PC-9 (cell line): ENCODE measurements at regions not wholly inside any gene's neighbourhood (a gene's known extent, or its start where the extent isn't known, plus 50 kb on each side); places are given as distances from the start of the nearest gene placed in this dataset.

Source experiments
- BruUV-seq: library from RNA; stranded (reverse); fragments of 400-500 nt; replicated peaks from 2 replicates; lab custom pipeline; 2021; lab: Mats Ljungman, UMichigan
- CTCF ChIA-PET: fragments of 300-600 bp; sonication (Branson Sonifier 250); formaldehyde crosslinking; loops from one replicate; lab custom pipeline; 2022; ENCODE audit warnings: antibody characterized with exemption; lab: Charles Lee
- POLR2A ChIA-PET: fragments of 300-600 bp; sonication (Branson Sonifier 250); formaldehyde crosslinking; loops from one replicate; lab custom pipeline; 2022; ENCODE audit warnings: antibody characterized with exemption; ENCODE audit not compliant: unreplicated experiment; lab: Charles Lee
- DNase-seq, 2 experiments: peaks; one replicate each; pipeline versions ENCODE4 v3.0.0 to v3.0.0-alpha.2; 2015 to 2022; ENCODE audit warnings: mixed read lengths in 1 of 2
- H2AFZ ChIP-seq: fragments of 200-600 bp; sonication (generic); 2 replicates; pipeline ENCODE4 v1.8.1; 2017; ENCODE audit warnings: antibody characterized with exemption
- H3F3A ChIP-seq: fragments of 200-600 bp; sonication (generic); 2 replicates; pipeline ENCODE4 v1.8.1; 2017; ENCODE audit warnings: antibody characterized with exemption, mild to moderate bottlenecking, low read depth; ENCODE audit not compliant: insufficient read depth
- H3K27ac ChIP-seq: fragments of 200-600 bp; sonication (generic); 2 replicates; pipeline ENCODE4 v1.6.1; 2016; ENCODE audit warnings: mixed run types
- H3K27me3 ChIP-seq: fragments of 200-600 bp; sonication (generic); 2 replicates; pipeline ENCODE4 v1.6.1; 2016; ENCODE audit warnings: low read depth, mixed run types; ENCODE audit not compliant: insufficient read depth
- H3K36me3 ChIP-seq: fragments of 200-600 bp; sonication (generic); 2 replicates; pipeline ENCODE4 v1.6.1; 2016; ENCODE audit warnings: low read depth, mixed run types
- H3K4me1 ChIP-seq: fragments of 200-600 bp; sonication (generic); replicated peaks from 2 replicates; pipeline ENCODE4 v1.6.1; 2016; ENCODE audit warnings: mixed run types; ENCODE audit not compliant: insufficient read depth
- H3K4me2 ChIP-seq: fragments of 200-600 bp; sonication (generic); 2 replicates; pipeline ENCODE4 v1.6.1; 2017; ENCODE audit warnings: mixed run types
- H3K4me3 ChIP-seq: fragments of 200-600 bp; sonication (generic); 2 replicates; pipeline ENCODE4 v1.6.1; 2016; ENCODE audit warnings: mixed run types
- H3K79me2 ChIP-seq: fragments of 200-600 bp; sonication (generic); 2 replicates; pipeline ENCODE4 v1.6.1; 2017; ENCODE audit warnings: low read depth, mixed run types
- H3K9me2 ChIP-seq: fragments of 200-600 bp; sonication (generic); 2 replicates; pipeline ENCODE4 v1.8.1; 2017; ENCODE audit warnings: mild to moderate bottlenecking; ENCODE audit not compliant: insufficient read depth
- H3K9me3 ChIP-seq: fragments of 200-600 bp; sonication (generic); 2 replicates; pipeline ENCODE4 v1.8.1; 2016; ENCODE audit warnings: low read depth; ENCODE audit not compliant: insufficient read depth
- H4K20me1 ChIP-seq: fragments of 200-600 bp; sonication (generic); 2 replicates; pipeline ENCODE4 v1.8.1; 2017; ENCODE audit not compliant: insufficient read depth
- EZH2 ChIP-seq: fragments of 200-600 bp; sonication (generic); IDR thresholded peaks from 2 replicates; pipeline ENCODE4 v1.8.0; 2017; ENCODE audit warnings: antibody characterized with exemption, low read depth
- intact Hi-C: fragments of 100-400 bp; cut with micrococcal nuclease; formaldehyde crosslinking; loops from one replicate; pipeline ENCODE4 v1.10.0; 2022; ENCODE audit not compliant: unreplicated experiment
- TF ChIP-seq, protein P1 (sequence below): fragments of 200-600 bp; sonication (generic); conservative IDR thresholded peaks from 2 replicates; pipeline ENCODE4 v1.6.1; 2017; ENCODE audit warnings: mixed run types, antibody characterized with exemption, mild to moderate bottlenecking, moderate library complexity

DNA sequence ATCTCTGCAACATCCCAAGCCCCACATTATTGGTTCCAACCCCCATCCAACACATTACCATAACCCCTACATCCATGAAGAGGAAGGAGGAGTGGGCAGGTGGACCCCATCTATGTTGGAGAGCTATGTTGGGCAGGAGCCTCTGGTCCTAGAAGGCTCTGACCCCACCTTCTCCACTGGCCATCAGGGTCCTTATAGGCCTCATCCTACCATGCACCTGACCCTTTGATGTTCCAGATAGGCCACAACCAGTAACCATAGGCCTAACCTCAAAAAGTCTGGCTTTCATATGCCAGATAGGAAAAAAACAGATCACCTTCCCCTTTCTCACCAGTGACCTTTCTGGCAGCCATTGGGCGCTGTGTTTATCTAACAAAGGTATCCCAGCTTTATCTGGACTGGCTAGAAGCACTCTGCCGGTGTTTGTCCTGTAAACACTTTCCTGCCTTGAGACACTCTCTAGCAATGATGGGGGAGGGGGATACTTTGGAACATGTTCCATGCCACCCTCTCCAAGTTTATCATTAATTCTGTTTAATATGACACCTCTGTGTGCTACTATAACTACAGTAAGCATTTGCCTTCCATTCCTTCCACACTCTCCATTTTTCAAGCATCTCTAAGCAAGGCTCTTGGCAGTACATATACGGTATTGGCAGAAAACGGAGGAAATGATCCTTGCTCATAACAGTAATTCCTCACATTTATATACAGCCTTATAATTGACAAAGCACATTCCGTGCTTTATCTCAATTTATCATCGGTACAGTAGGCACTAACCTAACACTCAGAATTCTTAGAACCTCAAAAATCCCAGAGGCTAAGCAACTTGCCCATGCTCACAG is 377.1 kb downstream of the VPS13C start:
- Histone ChIP-seq H3F3A (no peaks in the 10 kb centered on the region), H2AFZ (no peak overlapping the region), H3K27ac (no peak overlapping the region), H3K4me3 (no peak overlapping the region), H3K36me3 (no peaks in the 10 kb centered on the region), H3K9me3 (no peaks in the 10 kb centered on the region), H3K9me2 (no peaks in the 10 kb centered on the region), H3K4me2 (no peak overlapping the region), H3K79me2 (no peaks in the 10 kb centered on the region), H4K20me1 (no peaks in the 10 kb centered on the region), H3K4me1 (no peaks in the 10 kb centered on the region), H3K27me3 (peaks cover 43% of the 10 kb centered on the region; the same call in 1 of the 2 replicates)
- POLR2A ChIA-PET: no interaction called here
- intact Hi-C loops: no loop called here
- no peak for DNase-seq
- TF ChIP-seq EZH2: no peak
- TF ChIP-seq, protein P1, sequence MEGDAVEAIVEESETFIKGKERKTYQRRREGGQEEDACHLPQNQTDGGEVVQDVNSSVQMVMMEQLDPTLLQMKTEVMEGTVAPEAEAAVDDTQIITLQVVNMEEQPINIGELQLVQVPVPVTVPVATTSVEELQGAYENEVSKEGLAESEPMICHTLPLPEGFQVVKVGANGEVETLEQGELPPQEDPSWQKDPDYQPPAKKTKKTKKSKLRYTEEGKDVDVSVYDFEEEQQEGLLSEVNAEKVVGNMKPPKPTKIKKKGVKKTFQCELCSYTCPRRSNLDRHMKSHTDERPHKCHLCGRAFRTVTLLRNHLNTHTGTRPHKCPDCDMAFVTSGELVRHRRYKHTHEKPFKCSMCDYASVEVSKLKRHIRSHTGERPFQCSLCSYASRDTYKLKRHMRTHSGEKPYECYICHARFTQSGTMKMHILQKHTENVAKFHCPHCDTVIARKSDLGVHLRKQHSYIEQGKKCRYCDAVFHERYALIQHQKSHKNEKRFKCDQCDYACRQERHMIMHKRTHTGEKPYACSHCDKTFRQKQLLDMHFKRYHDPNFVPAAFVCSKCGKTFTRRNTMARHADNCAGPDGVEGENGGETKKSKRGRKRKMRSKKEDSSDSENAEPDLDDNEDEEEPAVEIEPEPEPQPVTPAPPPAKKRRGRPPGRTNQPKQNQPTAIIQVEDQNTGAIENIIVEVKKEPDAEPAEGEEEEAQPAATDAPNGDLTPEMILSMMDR: no peak
- CTCF ChIA-PET: no interaction called here
- no TSS peak for BruUV-seq

DNA sequence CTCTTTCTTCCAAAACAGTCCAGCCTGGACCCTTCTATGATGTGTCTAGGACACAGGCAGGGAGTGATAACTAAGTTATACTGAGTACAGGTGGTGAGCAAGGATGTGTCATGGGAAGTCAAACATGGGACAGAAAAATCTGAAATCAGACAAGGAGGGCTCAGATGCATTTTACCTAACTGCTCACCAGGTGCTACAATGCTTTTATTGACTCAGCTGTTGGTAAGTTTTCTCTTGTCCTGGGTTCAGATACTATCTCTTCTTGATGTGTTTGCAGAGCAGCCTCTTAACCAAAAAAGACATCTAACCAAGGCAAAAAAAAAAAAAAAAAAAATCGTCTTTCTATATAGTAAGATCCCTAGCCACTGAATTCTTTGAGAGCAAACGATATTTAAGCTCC is 378.6 kb downstream of the VPS13C start:
- Histone ChIP-seq H3K27ac (no peak overlapping the region), H3K4me2 (no peak overlapping the region)
- intact Hi-C loops: no loop called here

DNA sequence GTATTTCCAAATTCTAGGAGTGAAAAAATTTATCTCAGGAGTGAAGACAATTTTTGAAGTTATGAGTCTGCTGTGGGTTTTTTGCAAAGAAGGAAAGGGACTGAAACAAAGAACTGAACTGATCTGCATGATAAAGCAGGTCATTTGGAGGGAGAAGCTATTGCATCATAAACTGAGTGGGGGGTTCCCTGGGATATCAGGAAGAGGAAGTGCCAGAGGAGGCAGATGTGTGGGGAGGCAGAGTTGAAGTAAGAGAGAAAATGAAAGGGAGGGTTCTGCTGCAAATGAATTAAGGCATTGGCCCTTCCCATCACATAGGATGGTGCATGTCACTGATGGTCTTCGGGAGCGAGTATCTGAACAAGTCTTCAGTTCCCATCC is 379.2 kb downstream of the VPS13C start:
- no peak overlapping the region for H3K27ac ChIP-seq
- TF ChIP-seq EZH2: no peak
- TF ChIP-seq, protein P1: no peak
- H3K4me2 ChIP-seq: no peak overlapping the region
- no TSS peak for BruUV-seq
- no peak for DNase-seq
- intact Hi-C loops: no loop called here
- ChIA-PET CTCF (no interaction called here), POLR2A (no interaction called here)
- H3K79me2 ChIP-seq: no peaks in the 10 kb centered on the region
- H3K4me1 ChIP-seq: no peaks in the 10 kb centered on the region
- peaks cover 30% of the 10 kb centered on the region; the same call in 1 of the 2 replicates for H3K27me3 ChIP-seq
- H3F3A ChIP-seq: no peaks in the 10 kb centered on the region
- no peaks in the 10 kb centered on the region for H4K20me1 ChIP-seq
- H3K9me3 ChIP-seq: no peaks in the 10 kb centered on the region
- H3K9me2 ChIP-seq: no peaks in the 10 kb centered on the region
- no peak overlapping the region for H3K4me3 ChIP-seq
- no peaks in the 10 kb centered on the region for H3K36me3 ChIP-seq
- H2AFZ ChIP-seq: no peak overlapping the region

More for the DNA sequence above, 378.6 kb downstream of the VPS13C start:
- Histone ChIP-seq H3K9me3 (no peaks in the 10 kb centered on the region), H3K9me2 (no peaks in the 10 kb centered on the region), H4K20me1 (no peaks in the 10 kb centered on the region), H3K36me3 (no peaks in the 10 kb centered on the region), H3K4me1 (no peaks in the 10 kb centered on the region), H3F3A (no peaks in the 10 kb centered on the region), H2AFZ (no peak overlapping the region), H3K79me2 (no peaks in the 10 kb centered on the region), H3K4me3 (no peak overlapping the region), H3K27me3 (peaks cover 34% of the 10 kb centered on the region; the same call in 1 of the 2 replicates)
- no peak for DNase-seq
- ChIA-PET POLR2A (no interaction called here), CTCF (interaction anchor here (0.6 kb wide), 1 partner anchor 83 kb away, joined by 5 read pairs; no protein-coding TSS in a partner anchor)
- BruUV-seq: no TSS peak
- TF ChIP-seq EZH2: no peak
- TF ChIP-seq, protein P1: no peak
